HG02623 (cell line): ENCODE measurements at regions not wholly inside any gene's neighbourhood (a gene's known extent, or its start where the extent isn't known, plus 50 kb on each side); places are given as distances from the start of the nearest gene placed in this dataset.
"Not testable (repeated sequence)": the region's sequence is repeated elsewhere in the genome, so short reads cannot be mapped to it uniquely, and the experiment has no call there.

Experiments used
- ATAC-seq: cut with Tn5 transposase; IDR thresholded peaks from one replicate; pipeline ENCODE4 v1.9.1; 2021; ENCODE audit warnings: moderate library complexity; ENCODE audit not compliant: unreplicated experiment

DNA sequence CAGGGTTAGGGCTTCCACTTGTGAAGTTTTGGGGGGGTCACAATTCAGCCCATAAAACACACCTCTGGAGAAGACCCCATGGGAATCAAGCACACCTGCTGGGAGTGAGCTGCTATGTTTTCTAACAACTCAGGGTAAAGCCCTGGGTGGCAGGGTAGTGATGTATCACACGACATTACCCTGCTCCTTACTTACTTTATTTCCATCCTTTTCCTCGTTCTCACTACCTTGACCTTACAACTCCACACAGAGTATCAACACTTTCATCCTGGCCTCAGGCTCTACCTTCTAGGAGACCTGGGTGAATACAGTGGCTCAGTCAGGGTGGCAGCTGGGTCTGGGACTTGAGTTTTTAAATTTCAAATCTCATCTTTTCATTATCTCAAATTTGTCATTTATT, 290.3 kb downstream of the CYRIA start:
- no peak for ATAC-seq

DNA sequence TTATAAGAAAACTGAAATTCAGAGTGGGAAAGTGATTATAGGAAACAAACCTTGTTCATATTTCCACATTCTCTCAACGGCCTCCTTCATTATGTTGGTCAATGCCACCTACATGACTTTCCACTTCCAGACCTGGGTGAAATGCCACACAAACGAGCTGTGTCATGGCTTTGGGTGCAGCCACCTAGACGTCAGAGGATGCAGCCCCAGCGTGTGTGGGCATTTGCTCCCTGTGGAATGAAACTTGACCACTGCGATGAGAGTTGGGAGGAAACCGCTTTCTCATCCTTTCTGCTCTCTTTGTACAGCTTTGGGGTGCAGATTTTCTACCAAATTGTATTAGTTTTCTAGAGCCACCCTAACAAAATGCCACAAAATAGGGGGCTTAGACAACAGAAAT, 291.0 kb downstream of the CYRIA start:
- ATAC-seq, result no peak

DNA sequence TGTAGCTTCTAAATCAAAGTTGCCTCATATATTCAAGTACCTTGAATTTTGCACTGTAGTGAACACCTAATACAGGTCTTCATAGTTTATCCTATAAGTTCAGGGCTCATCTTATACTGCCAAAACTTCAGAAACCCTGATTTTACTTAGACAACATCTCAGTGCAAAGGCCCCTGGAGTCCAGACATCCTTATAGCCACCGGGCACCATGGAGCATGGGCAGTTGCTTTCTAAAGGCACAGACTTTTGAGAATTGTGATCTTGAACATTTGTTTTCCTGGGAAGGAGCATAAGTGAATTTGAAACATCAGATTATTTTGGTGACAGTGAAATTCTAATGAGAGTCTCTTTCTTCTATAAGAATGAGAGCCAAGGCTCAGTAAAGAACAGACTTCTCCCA, 292.3 kb downstream of the CYRIA start:
- no peak for ATAC-seq

DNA sequence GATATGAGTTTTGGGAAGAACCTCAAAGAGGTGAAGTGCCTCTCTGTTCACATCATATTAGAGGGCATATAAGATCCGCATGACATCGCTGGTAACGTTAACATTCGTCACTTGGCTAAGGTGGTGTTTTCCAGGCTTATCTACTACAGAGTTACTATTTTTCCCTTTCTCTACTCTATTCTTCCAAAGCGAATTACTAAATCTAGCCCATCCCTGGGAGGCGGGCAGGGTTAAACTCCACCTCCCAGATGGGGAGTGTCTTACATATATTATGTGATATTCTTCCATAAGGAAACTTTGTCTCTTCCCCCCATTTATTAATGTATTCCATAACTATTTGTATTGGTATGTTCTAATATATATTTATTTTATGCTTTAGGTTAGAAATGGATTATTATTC, 293.9 kb downstream of the CYRIA start:
- no peak for ATAC-seq

DNA sequence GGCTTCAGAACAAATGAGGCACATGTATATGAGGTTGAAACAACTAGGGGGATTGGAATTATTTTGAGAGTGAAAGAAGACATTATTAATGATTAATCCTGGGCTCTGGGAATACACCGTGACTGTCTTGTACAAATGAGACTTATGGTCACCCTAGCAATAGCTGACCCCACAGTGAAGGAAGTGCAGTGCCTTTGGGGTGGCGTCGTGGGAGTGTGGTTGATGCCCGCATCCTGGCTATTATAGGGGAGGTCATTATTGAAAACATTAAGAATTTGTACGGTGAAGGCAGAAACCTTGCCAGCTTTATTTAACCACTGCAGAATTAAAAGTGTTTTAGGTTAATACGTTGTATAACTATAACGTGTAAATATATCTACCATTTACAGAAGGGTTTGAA, 296.7 kb downstream of the CYRIA start:
- ATAC-seq, result no peak

DNA sequence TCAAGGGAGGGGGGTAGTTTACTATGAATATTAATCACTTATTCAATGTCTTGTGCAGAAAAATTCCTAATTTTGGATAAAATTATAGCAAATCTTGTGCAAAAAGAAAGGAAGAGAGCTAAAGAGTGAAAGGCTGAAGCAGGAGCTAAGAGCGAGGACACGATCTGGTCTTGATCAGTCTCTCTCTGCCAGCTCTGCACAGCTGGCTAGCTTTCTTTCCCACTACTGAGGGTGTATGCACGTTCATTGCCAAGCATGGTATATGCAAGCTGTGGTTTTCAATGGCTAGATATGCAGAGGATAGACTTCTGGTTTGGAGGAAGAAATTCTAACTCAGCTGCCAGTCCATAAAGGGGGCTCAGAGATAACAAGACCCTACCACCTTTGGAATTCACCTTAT, 297.3 kb downstream of the CYRIA start:
- no peak for ATAC-seq

DNA sequence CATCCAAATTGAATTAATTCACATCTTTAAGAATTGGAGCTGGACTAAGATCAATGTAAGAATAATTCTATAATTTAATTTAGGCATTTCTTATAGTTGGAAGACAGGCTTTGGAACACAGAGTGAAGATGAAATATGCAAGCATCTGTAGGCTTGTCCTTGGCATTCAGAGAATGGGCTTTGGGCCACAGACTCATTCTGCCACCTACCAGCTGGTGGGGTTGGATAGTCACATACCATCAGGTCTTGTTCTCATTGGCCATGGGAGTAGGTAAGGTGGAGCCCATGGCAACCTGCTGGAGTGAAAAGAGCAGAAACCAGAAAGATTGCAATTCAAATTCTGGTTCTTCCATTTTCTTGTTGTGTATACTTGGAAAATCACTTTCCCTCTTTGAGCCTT, 300.3 kb downstream of the CYRIA start:
- ATAC-seq, result no peak

DNA sequence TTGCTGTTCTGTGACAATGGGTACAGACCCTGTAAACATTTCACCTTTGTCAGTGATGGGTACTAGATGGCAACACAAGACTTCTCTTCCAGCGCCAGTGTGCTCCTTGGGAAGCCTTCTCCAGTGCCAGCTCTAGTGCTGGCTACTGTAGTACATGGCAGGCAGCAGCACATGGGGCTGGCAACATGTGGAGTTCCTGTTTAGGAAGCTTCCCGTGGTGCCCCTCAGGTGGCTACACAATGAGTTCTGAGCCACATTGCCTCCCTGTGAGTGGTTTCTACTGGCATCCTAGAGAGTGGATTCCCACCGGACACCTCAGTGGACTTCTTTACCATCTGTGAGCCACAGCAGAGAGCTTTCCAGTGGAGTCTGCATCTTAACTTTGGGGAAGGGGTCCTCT, 302.1 kb downstream of the CYRIA start:
- ATAC-seq, result no peak

DNA sequence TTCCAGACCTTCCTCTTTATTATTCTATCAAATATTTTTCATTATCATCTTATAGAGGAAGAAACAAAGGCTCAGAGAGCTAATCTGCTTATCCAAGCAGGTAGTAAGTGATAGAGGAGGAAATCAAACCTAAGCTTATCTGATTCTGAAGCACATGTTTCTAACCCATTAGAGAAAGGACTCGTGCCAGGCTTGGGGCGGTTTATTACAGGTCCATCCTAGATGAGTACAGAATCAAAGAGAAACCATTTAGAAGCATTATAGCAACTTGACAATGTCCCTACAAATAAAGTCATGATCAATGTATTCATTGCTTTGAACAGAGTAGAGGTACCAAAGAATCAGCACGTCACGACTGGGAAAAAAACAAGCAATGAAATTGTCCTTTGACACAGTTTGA, 303.0 kb downstream of the CYRIA start:
- ATAC-seq, result no peak

DNA sequence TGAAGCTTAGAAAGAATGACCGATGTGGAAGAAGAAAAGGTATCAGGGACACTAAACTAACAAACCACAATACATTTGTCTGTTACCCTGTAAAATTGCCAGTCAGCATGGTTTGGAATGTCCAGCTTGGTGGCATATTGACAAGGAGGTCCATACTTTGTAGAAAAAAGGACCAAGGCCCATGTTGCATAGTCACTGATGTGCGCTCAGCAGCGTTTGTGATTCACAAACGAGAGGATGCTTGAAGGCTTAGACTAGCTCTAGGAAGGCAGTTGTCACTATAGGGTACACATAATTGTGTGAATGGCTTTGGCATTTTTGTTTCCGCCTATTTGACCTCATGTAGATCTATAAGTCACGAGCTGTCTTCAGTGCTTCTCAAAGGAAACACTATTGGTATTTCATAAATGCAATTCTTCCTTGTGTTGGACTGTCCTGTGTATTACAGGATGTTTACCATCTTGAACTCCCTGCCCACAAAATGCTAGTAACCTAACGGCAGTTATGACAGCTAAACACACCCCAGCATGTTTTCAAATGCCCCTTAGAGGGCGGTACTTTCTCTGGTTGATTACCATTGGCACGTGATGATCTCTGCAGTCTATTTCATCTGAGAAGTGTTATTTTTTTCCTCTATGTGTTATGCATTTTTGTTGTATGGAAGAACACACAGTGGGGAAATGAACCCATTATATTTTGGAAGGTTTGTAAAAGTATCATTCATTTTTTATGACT, 304.2 kb downstream of the CYRIA start:
- ATAC-seq, result no peak

DNA sequence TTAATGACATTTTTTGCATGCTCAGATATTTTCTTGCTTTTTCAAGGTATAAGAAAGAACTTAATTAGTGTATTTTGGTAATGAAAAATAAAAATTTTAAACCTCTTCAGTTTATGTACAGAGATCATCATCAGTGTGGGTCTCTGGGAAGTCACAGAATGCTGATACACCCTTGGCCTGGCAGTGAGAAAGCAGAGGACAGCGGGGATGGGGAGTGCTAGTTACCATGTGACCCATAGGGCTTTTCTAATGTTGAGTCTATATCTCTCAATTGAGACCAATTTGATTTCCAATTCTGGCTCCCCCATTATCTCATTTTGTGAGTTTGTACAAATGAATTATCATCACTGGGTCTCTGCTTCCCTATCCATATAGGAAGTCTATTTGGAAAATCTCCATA, 305.7 kb downstream of the CYRIA start:
- no peak for ATAC-seq

DNA sequence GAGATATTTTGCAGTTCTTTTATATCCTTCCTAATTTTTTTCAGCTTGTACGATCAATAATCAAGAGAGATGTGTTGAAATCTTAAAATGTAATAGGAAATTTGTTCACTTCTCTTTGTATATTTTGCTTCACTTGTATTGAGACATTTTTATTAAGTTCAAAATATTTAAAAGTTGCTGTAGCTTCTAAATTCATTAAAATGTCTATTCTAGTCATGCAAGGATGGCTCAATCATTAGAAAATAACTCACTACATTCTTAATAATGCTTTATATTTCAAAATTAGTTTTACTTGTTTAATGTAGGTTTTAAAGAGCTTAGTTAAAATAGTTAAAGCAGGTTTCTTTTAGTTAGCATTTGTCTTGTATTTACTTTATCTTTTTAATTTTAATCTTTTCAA, 308.4 kb downstream of the CYRIA start:
- ATAC-seq, result no peak

DNA sequence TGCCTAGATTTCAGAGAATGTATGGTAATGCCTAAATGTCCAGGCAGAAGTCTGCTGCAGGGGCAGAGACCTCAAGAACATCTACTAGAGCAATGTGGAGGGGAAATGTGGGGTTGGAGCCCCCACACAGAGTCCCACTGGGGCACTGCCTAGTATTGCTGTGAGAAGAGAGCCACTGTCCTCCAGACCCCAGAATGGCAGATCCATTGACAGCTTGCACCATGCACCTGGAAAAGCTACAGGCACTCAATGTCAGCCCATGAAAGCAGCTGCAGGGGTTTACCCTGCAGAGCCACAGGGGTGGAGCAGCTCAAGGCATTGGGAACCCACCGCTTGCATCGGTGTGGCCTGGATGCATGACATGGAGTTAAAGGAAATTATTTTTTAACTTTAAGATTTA, 314.1 kb downstream of the CYRIA start:
- ATAC-seq, result no peak

DNA sequence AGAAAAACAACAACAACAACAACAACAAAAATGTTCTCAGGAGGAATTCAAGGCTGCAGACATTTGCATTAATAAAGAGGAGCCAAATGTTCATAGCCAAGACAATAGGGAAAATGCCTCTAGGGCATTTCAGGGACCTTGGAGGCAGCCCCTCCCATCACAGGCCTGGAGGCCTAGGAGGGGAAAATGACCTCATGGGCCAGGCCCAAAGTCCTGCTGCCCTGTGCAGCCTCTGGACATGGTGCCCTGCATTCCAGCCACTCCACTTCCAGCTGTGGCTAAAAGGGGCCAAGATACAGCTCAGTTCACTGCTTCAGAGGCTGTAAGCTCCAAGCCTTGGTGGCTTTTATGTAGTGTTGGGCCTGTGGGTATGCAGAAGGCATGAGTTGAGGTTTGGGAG, 314.5 kb downstream of the CYRIA start:
- ATAC-seq, result no peak

DNA sequence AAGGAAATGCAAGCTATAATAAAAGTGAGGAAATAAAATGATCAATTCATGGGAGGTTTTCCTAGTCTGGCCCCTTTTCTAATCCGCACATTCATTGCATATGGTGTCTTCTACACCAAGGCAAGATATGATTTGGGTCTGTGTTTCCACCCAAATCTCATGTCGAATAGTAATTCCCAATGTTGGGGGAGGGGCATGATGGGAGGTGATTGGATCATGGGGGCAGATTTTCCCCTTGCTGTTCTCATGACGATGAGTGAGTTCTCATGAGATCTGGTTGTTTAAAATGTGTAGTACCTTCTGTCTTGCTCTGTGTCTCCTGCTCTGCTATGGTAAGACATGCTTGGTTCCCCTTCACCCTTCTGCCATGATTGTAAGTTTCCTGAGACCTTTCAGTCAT, 315.4 kb downstream of the CYRIA start:
- ATAC-seq, result no peak

DNA sequence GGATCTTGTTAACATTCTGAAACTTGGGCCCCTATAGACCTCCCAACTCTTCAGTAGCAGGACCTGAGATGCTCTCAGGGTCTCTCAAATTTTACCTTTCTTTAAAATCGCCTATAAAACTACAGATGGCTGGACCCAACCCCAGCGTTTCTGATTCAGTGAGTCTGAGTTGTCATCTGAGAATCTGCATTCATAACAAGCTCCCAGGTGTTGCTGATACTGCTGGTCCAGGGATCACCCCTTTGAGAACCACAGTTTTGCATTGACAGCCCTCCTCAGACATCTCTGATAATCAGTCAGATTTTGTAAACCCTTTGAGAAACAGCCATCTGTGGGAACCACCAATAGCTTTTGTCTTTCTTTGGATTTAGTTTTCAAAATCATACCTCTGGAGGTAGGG, 315.8 kb downstream of the CYRIA start:
- no peak for ATAC-seq

DNA sequence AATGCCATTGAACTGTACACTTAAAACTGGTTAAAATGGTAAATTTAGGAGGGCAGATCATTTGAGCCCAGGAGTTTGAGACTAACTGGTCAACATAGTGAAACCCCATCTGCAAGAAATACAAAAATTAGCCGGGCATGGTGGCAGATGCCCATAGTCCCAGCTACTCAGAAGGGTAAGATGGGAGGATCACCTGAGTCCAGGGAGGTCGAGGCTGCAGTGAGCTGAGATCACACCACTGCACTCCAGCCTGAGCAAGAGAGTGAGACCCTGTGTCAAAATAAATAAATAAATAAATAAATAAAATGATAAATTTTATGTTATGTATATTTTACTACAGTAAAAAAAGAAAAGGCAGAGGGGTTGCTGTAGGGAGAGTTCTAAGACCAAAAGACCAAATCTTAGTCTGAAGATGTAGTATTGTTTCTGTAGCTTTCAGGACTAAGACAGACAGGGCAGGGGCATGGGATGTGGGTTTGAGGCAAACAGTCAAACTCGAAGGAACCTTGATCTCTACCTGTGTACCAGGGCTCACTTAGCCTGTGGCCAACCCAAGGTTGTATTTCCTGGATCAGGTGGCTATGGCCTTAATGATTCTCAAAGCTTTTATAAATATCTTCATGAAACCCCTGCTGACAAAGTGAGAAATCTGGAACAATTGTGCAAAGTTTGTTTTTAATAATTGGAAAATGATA, 316.7 kb downstream of the CYRIA start:
- ATAC-seq, result no peak

DNA sequence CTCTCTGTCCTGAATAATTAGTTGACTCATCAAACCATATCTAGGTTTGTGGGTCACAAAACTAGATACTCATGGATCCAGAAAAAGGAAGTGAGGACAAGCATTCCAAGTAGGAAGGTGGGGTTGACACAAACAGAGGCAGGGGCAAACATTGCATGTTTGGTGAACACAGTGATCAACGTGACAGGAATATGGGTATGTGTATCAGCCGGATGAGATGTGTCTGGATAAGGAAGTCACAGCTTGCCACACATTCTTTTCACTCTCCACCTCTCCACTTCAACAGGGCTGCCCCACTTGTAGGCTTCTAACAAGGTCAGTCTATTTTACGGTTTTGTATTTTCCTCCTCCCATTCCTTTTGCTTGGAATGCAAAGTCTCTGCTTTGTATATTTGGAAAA, 319.0 kb downstream of the CYRIA start:
- ATAC-seq, result no peak

DNA sequence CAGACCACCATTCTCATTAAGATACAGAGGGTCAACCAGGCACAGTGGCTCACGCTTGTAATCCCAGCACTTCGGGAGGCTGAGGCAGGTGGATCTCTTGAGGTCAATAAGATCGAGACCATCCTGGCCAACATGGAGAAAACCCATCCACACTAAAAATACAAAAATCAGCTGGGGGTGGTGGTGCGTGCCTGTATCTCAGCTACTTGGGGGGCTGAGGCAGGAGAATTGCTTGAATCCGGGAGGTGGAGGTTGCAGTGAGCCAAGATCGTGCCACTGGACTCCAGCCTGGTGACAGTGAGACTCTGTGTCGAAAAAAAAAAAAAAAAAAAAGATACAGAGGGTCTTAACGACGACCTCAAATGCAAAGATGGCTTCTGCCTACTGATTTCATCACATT, 320.4 kb downstream of the CYRIA start:
- not testable (repeated sequence) for ATAC-seq

DNA sequence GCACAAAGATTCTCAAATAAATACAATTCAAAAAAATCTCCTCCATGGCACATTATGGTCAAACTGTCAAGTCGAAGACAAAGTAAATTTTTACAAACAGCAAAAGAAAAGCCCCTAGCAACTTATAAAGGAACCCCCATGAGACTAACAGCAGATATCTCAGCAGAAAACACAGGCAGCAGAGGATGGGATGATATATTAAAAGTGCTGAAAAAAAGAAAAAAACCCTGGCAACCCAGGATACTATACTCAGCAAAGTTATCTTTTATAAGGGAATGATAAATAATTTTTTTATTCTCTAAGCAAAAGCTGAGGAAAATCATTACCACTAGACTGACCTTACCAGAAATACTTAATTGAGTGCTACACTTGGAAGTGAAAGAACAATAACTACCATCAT, 326.4 kb downstream of the CYRIA start:
- ATAC-seq, result no peak

DNA sequence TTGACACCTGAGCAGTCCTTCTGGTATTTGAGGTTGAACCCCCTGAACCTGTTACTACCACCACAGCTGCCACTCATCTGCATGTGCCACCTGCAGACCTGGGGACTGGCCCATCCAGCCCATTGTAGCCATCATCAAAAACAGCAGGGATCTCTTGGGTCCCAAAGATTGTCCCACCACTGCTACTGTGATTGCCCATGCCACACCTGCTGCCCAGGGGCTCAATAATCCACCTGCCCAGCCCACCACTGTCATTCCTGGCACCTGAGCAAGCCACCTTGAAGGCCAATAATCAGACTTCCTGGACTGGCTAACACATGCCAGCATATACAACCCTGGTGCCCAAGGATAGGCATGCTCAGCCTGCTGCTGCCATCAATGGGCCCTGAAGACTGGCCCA, 327.6 kb downstream of the CYRIA start:
- no peak for ATAC-seq

DNA sequence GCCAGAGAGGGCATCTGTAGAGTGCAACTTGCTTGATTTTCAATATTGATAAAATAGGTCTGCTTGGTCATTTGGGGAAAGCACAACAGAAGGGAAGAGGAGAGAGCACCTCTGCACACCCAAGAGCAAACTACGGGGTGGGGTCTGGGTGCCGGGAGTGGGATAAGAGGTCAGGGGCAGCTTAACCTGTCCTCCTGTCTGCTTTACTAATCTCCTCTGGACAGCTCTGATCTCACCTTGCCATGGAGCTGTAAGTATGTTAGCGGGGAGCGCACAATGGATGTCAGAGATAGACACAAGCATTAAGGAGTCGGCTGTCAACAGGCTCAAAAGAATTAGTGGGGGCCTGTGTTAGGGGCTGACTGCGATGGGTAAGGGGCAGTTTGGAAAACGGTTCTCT, 328.7 kb downstream of the CYRIA start:
- no peak for ATAC-seq

DNA sequence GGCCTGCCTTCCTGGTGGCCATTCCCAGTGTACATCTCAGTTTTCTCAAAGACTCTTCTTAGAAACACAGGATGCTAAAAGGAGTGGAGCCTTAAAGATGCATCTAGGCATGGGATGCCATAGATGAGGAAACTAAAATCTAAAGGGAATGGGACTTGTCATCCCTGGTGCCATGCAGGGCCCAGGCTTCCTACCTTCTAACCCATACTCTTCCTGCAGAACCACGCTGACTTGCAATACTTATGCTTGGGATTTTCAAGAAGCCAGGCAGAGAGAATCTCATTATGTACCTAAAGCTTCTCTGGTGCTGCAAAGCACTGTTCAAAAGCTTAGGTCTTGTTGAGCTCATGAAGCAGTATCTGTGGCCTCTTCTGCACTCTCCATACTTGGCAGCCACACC, 329.1 kb downstream of the CYRIA start:
- ATAC-seq, result no peak
